ENCODE measurements at regions not wholly inside any gene's neighbourhood (a gene's known extent, or its start where the extent isn't known, plus 50 kb on each side); places are given as distances from the start of the nearest gene placed in this dataset.

GRCh38 chr17:51510940-51511339 is 250.6 kb downstream of the UTP18 start:
- TF ChIP-seq, protein P1, sequence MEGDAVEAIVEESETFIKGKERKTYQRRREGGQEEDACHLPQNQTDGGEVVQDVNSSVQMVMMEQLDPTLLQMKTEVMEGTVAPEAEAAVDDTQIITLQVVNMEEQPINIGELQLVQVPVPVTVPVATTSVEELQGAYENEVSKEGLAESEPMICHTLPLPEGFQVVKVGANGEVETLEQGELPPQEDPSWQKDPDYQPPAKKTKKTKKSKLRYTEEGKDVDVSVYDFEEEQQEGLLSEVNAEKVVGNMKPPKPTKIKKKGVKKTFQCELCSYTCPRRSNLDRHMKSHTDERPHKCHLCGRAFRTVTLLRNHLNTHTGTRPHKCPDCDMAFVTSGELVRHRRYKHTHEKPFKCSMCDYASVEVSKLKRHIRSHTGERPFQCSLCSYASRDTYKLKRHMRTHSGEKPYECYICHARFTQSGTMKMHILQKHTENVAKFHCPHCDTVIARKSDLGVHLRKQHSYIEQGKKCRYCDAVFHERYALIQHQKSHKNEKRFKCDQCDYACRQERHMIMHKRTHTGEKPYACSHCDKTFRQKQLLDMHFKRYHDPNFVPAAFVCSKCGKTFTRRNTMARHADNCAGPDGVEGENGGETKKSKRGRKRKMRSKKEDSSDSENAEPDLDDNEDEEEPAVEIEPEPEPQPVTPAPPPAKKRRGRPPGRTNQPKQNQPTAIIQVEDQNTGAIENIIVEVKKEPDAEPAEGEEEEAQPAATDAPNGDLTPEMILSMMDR (IDR thresholded peaks at IDR 0.05; ENCODE audit: control extremely low read depth, extremely low read depth, low read depth, missing control alignments) = no peak
- no peak for DNase-seq (ENCODE audit: extremely low spot score)
- CTCF ChIA-PET = interaction anchor here (1.2 kb wide), 1 partner anchor 13 kb away, joined by 3 read pairs; no protein-coding TSS in a partner anchor
- POLR2A ChIA-PET = no interaction called here

DNA sequence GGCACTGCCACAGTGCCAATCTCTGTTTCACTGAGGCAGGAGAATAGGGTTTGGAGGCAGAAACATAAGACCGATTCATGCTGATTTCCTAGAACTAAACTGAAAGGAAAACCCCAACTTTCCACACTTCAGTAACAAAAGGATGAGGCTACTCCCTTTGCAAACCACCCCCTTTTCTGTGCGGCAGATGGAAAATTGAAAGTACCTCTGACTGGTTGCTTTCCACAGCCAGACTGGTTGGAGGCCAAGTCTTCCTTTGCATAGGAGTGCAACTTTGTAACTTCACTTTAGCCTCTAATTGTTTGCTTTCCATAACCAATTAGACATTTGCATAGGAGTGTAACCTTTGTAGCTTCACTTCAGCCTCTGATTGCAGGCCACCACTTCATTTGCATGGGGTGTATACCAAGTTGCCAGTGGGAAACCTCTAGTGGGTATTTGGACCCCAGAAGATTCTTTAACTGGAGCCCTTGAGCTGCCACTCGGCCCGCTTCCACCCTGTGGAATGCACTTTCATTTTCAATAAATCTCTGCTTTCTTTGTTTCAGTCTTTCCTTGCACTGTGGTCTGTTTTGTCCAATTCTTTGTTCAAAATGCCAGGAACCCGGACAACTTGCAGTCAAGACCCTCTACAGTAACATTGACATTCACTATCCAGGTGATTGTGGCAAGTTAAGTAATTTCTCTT is 252.0 kb downstream of the UTP18 start:
- TF ChIP-seq, protein P1 (IDR thresholded peaks at IDR 0.05; ENCODE audit: control extremely low read depth, extremely low read depth, low read depth, missing control alignments) = no peak
- ChIA-PET CTCF (no interaction called here), POLR2A (no interaction called here)
- DNase-seq (ENCODE audit: extremely low spot score) = no peak

DNA sequence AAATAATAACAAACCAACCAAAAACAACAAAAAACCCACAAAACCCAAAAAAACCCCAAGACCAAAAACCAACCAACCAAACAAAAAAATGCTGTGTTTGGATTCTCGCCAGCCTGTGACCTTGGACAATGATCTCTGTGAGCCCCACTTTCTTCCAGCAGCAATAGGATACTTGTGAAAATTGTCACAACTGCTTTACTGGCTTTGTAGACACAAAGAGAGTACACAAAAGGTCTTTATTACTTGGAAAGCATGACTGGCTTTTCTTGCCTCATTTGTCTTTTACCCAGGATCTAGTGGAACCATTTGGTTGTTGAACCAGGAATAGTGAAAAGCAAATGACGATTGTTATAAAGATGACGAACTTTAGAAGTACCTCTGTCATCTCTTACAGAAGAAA is 256.6 kb downstream of the UTP18 start:
- TF ChIP-seq, protein P1 (IDR thresholded peaks at IDR 0.05; ENCODE audit: control extremely low read depth, extremely low read depth, low read depth, missing control alignments) = no peak
- no peak for DNase-seq (ENCODE audit: extremely low spot score)
- POLR2A ChIA-PET = no interaction called here
- CTCF ChIA-PET = no interaction called here

- ChIA-PET CTCF (interaction anchor here (1.7 kb wide), 1 partner anchor 89 kb away, joined by 3 read pairs; no protein-coding TSS in a partner anchor), POLR2A (no interaction called here)
- DNase-seq (ENCODE audit: extremely low spot score) = no peak
- TF ChIP-seq, protein P1 (IDR thresholded peaks at IDR 0.05; ENCODE audit: control extremely low read depth, extremely low read depth, low read depth, missing control alignments) = no peak
Observed at GRCh38 chr17:51524524-51524923, 264.2 kb downstream of the UTP18 start.

- POLR2A ChIA-PET = no interaction called here
- no peak for DNase-seq (ENCODE audit: extremely low spot score)
- CTCF ChIA-PET = interaction anchor here (1.7 kb wide), 1 partner anchor 10 kb away, joined by 6 read pairs; no protein-coding TSS in a partner anchor
- TF ChIP-seq, protein P1 (IDR thresholded peaks at IDR 0.05; ENCODE audit: control extremely low read depth, extremely low read depth, low read depth, missing control alignments) = no peak
Observed at GRCh38 chr17:51526507-51526906, 266.2 kb downstream of the UTP18 start.

GRCh38 chr17:51527225-51527982 is 267.1 kb downstream of the UTP18 start:
- POLR2A ChIA-PET = no interaction called here
- CTCF ChIA-PET = interaction anchor here (1.7 kb wide), 1 partner anchor 9 kb away, joined by 6 read pairs; no protein-coding TSS in a partner anchor
- TF ChIP-seq, protein P1 (IDR thresholded peaks at IDR 0.05; ENCODE audit: control extremely low read depth, extremely low read depth, low read depth, missing control alignments) = no peak
- DNase-seq (ENCODE audit: extremely low spot score) = no peak

Data from GM10248 (cell line).